Calu3 (cell line): ENCODE measurements at regions not wholly inside any gene's neighbourhood (a gene's known extent, or its start where the extent isn't known, plus 50 kb on each side); places are given as distances from the start of the nearest gene placed in this dataset.

Experiments
- BruUV-seq: library from RNA; stranded (reverse); fragments of 400-500 nt; replicated peaks from 2 replicates; lab custom pipeline; 2021; lab: Mats Ljungman, UMichigan
- CTCF ChIA-PET: fragments of 300-600 bp; sonication (Branson Sonifier 250); formaldehyde crosslinking; loops from one replicate; lab custom pipeline; 2022; ENCODE audit warnings: antibody characterized with exemption; lab: Charles Lee
- DNase-seq: peaks from one replicate; pipeline ENCODE4 v3.0.0; 2022
- H3K27ac Mint-ChIP-seq: one replicate; pipeline ENCODE4 v1.8.0; 2022; ENCODE audit warnings: mixed read lengths; ENCODE audit not compliant: unreplicated experiment
- H3K27me3 Mint-ChIP-seq: one replicate; pipeline ENCODE4 v1.8.0; 2022; ENCODE audit warnings: mixed read lengths; ENCODE audit not compliant: unreplicated experiment
- H3K36me3 Mint-ChIP-seq: one replicate; pipeline ENCODE4 v1.8.0; 2022; ENCODE audit warnings: mild to moderate bottlenecking, moderate library complexity, mixed read lengths; ENCODE audit not compliant: insufficient read depth, unreplicated experiment
- H3K4me1 Mint-ChIP-seq: one replicate; pipeline ENCODE4 v1.8.0; 2022; ENCODE audit warnings: mild to moderate bottlenecking, low read depth, mixed read lengths; ENCODE audit not compliant: unreplicated experiment
- H3K4me3 Mint-ChIP-seq: one replicate; pipeline ENCODE4 v1.8.0; 2022; ENCODE audit warnings: mild to moderate bottlenecking, low read depth, moderate library complexity, mixed read lengths; ENCODE audit not compliant: unreplicated experiment
- H3K9me3 Mint-ChIP-seq: one replicate; pipeline ENCODE4 v1.8.0; 2022; ENCODE audit warnings: low read depth, mixed read lengths; ENCODE audit not compliant: unreplicated experiment
- CTCF ChIP-seq: fragments of 200-600 bp; IDR thresholded peaks from one replicate; pipeline ENCODE4 v1.8.0; 2022; ENCODE audit warnings: antibody characterized with exemption; ENCODE audit not compliant: unreplicated experiment
- intact Hi-C: fragments of 100-400 bp; cut with micrococcal nuclease; formaldehyde crosslinking; loops from one replicate; pipeline ENCODE4 v1.10.0; 2022; ENCODE audit not compliant: unreplicated experiment

DNA sequence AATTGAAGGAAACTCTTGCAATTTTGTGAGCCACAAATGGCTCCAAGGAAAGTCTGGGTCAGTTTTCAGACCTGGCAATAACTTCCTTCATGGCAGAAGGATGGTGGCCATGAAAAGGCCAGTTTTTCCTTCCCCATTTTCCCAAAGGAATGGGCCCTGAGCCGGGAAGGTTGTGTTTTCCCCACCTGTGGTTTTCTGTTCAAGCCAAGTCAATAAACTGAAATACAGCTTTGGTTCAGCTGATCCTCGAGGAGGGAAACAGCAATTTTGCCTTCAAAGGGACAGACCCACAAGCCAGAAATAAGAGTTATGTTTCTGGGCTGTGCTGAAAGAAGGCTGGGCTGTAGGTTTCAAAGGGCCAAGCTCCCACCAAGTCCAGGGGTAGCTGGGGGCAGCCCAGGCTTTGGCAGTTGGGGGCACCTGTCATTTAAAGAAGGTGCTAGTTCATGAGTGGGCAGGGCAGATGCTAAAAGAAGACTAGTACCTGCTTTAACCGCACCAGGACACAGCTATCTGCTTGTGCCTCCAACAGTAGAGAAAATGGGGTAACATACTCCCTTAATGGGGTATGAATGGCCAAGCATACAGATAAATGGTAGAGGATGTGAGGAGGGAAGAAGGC, 97.0 kb downstream of the TTC32 start:
- H3K27ac Mint-ChIP-seq: no peak overlapping the region
- H3K4me1 Mint-ChIP-seq: peaks cover 27% of the 10 kb centered on the region
- no TSS peak for BruUV-seq
- CTCF ChIA-PET: interaction anchor here (0.6 kb wide), 1 partner anchor 13 kb away, joined by 5 read pairs; no protein-coding TSS in a partner anchor
- intact Hi-C loops: loop anchor here (5.0 kb wide), 1 partner anchor 267 kb away; no protein-coding TSS in a partner anchor
- H3K27me3 Mint-ChIP-seq: peaks cover 17% of the 10 kb centered on the region
- no peak overlapping the region for H3K4me3 Mint-ChIP-seq
- peaks cover 9% of the 10 kb centered on the region for H3K36me3 Mint-ChIP-seq
- no peaks in the 10 kb centered on the region for H3K9me3 Mint-ChIP-seq
- no peak for TF ChIP-seq CTCF
- DNase-seq: no peak

DNA sequence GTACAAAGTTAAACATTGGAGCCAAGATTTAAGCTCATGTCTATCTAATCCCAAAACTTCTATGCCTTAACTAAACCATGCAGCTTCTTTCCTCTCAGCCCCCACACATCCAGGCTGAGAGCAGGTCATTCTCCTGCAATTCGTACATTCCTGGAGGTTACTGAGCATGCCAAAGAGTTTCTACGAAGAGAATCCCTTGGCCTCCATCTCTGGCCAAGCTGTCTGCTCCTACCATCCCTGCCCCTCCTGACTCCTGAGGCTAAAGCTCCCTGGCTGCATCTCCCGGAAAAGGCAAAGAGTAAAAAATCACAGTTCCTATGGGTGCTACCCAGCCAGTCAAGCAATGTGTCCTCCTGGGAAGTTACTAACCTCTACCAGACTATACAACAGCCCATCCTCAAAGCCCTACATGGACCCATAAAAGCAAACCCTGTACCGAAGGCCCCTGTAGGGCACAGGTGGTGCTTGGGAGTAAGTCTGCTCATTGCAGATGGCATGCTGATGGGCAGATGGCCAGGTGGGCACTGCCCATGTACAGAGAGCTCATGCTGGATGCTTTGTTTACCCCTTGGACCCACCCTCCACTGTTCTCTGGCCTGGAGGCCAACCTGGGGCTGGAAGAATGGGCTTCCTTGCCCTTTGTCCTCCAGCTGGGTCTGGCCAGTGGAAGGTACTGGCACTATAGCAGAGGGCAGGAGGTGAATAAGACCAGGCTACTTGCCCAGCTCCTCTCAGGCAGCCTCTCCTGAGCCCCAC, 99.5 kb downstream of the TTC32 start:
- Mint-ChIP-seq H3K4me3 (no peak overlapping the region), H3K9me3 (no peaks in the 10 kb centered on the region), H3K27me3 (peaks cover 17% of the 10 kb centered on the region), H3K4me1 (peaks cover 27% of the 10 kb centered on the region), H3K27ac (peak overlapping the region; percentile 59), H3K36me3 (peaks cover 9% of the 10 kb centered on the region)
- intact Hi-C loops: loop anchor here (5.0 kb wide), 1 partner anchor 265 kb away; no protein-coding TSS in a partner anchor
- CTCF ChIA-PET: interaction anchor here (0.9 kb wide), 1 partner anchor 49 kb away, joined by 3 read pairs; no protein-coding TSS in a partner anchor
- DNase-seq: no peak
- BruUV-seq: no TSS peak
- TF ChIP-seq CTCF: no peak

DNA sequence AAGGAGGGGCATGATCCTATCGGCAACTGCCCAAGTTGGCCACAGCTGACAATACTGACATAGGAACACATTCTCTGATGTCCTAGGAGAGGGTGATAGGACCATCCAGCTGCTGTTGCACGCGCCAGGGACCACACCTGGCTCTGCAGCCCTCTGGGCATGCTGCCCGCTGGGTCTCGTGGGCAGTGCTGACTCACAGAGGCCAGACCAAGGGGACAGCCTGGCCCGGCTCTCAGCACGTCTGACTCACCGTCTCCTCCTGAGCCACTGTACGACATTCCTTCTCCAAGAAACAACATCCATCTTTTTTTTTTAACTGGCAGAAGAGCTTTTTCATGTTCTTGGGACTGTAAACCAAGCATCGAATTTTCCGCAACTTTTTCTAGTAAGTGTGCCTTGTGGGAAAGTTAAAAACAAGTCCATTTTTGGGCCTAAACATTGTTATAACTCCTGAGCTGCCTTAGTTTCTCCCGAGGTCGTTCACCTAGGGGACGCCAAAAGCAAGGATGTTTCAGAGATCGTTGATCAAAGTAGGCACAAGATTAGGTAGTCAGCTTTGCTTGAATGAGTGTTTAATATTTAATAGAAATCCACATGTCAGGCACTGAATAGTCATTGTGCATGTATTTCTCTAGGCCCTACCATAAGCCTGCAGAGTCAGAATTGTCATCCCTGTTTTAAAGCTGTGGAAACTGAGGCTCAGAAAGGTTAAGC, 100.3 kb downstream of the TTC32 start:
- no peak for TF ChIP-seq CTCF
- Mint-ChIP-seq H3K36me3 (peaks cover 9% of the 10 kb centered on the region), H3K27ac (peak overlapping the region; percentile 59), H3K9me3 (no peaks in the 10 kb centered on the region), H3K4me1 (peaks cover 27% of the 10 kb centered on the region), H3K27me3 (peaks cover 9% of the 10 kb centered on the region), H3K4me3 (no peak overlapping the region)
- peak; percentile 94 for DNase-seq
- CTCF ChIA-PET: interaction anchor here (0.6 to 0.9 kb wide), 2 partner anchors 11 to 50 kb away, joined by 3 read pairs; no protein-coding TSS in a partner anchor
- BruUV-seq: no TSS peak
- intact Hi-C loops: loop anchor here (5.0 kb wide), 1 partner anchor 264 kb away; no protein-coding TSS in a partner anchor

GRCh38 chr2:19800796-19801195, 101.0 kb downstream of the TTC32 start:
- no peak for DNase-seq
- CTCF ChIA-PET: interaction anchor here (0.6 kb wide), 1 partner anchor 12 kb away, joined by 3 read pairs; no protein-coding TSS in a partner anchor
- peaks cover 2% of the 10 kb centered on the region for H3K27me3 Mint-ChIP-seq
- peak overlapping the region; percentile 59 for H3K27ac Mint-ChIP-seq
- intact Hi-C loops: loop anchor here (5.0 kb wide), 1 partner anchor 263 kb away; no protein-coding TSS in a partner anchor
- BruUV-seq: no TSS peak
- no peaks in the 10 kb centered on the region for H3K9me3 Mint-ChIP-seq
- TF ChIP-seq CTCF: no peak
- peaks cover 9% of the 10 kb centered on the region for H3K36me3 Mint-ChIP-seq
- peaks cover 27% of the 10 kb centered on the region for H3K4me1 Mint-ChIP-seq
- H3K4me3 Mint-ChIP-seq: no peak overlapping the region
